ENCODE measurements at regions not wholly inside any gene's neighbourhood (a gene's known extent, or its start where the extent isn't known, plus 50 kb on each side); places are given as distances from the start of the nearest gene placed in this dataset.

GRCh38 chr7:51606601-51607154, 290.1 kb upstream of the COBL start:
- TF ChIP-seq, protein P1, sequence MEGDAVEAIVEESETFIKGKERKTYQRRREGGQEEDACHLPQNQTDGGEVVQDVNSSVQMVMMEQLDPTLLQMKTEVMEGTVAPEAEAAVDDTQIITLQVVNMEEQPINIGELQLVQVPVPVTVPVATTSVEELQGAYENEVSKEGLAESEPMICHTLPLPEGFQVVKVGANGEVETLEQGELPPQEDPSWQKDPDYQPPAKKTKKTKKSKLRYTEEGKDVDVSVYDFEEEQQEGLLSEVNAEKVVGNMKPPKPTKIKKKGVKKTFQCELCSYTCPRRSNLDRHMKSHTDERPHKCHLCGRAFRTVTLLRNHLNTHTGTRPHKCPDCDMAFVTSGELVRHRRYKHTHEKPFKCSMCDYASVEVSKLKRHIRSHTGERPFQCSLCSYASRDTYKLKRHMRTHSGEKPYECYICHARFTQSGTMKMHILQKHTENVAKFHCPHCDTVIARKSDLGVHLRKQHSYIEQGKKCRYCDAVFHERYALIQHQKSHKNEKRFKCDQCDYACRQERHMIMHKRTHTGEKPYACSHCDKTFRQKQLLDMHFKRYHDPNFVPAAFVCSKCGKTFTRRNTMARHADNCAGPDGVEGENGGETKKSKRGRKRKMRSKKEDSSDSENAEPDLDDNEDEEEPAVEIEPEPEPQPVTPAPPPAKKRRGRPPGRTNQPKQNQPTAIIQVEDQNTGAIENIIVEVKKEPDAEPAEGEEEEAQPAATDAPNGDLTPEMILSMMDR (IDR thresholded peaks at IDR 0.05; ENCODE audit: insufficient read depth, low read length, poor library complexity, severe bottlenecking): no peak
- TF ChIP-seq EZH2phosphoT487 (conservative IDR thresholded peaks at IDR 0.05; ENCODE audit: low read length): no peak
